LNCaP clone FGC (cell line): ENCODE measurements at regions not wholly inside any gene's neighbourhood (a gene's known extent, or its start where the extent isn't known, plus 50 kb on each side); places are given as distances from the start of the nearest gene placed in this dataset.

ENCODE experiments used
- DNase-seq: peaks from one replicate; pipeline ENCODE4 v3.0.0-alpha.2; 2011; ENCODE audit warnings: low read depth
- H3K4me3 ChIP-seq: 2 replicates; pipeline ENCODE4 v1.5.1; 2011; ENCODE audit warnings: mild to moderate bottlenecking, low read depth, low read length, control low read depth
- TF ChIP-seq, protein P1 (sequence below): IDR thresholded peaks from 2 replicates; pipeline ENCODE4 v1.5.1; 2012; ENCODE audit warnings: mild to moderate bottlenecking; ENCODE audit not compliant: control insufficient read depth, insufficient read depth; ENCODE audit errors: extremely low read depth

DNA sequence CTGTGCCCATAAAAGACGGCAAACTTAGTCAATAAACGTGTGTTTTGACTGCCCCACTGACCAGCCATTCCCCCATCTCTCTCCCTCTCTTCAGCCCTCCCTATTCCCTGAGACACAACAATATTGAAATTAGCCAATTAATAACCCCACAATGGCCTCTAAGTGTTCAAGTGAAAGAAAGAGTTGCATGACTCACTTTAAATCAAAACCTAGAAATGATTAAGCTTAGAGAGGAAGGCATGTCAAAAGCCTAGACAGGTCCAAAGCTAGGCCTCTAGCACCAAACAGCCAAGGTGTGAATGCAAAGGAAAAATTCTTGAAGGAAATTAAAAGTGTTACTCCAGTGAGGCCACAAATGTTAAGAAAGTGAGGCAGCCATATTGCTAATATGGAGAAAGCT lies 261.6 kb upstream of the TBX18 start:
- H3K4me3 ChIP-seq: no peak overlapping the region
- no peak for DNase-seq
- TF ChIP-seq, protein P1, sequence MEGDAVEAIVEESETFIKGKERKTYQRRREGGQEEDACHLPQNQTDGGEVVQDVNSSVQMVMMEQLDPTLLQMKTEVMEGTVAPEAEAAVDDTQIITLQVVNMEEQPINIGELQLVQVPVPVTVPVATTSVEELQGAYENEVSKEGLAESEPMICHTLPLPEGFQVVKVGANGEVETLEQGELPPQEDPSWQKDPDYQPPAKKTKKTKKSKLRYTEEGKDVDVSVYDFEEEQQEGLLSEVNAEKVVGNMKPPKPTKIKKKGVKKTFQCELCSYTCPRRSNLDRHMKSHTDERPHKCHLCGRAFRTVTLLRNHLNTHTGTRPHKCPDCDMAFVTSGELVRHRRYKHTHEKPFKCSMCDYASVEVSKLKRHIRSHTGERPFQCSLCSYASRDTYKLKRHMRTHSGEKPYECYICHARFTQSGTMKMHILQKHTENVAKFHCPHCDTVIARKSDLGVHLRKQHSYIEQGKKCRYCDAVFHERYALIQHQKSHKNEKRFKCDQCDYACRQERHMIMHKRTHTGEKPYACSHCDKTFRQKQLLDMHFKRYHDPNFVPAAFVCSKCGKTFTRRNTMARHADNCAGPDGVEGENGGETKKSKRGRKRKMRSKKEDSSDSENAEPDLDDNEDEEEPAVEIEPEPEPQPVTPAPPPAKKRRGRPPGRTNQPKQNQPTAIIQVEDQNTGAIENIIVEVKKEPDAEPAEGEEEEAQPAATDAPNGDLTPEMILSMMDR: no peak

GRCh38 chr6:85023721-85024120 lies 259.3 kb upstream of the TBX18 start:
- TF ChIP-seq, protein P1: no peak
- no peak overlapping the region for H3K4me3 ChIP-seq
- no peak for DNase-seq

- H3K4me3 ChIP-seq: no peak overlapping the region
- DNase-seq: no peak
- TF ChIP-seq, protein P1: no peak
Measured at GRCh38 chr6:85017352-85017751, 253.0 kb upstream of the TBX18 start.

GRCh38 chr6:85016726-85017125 lies 252.3 kb upstream of the TBX18 start:
- DNase-seq: no peak
- H3K4me3 ChIP-seq: no peak overlapping the region
- TF ChIP-seq, protein P1: no peak

- H3K4me3 ChIP-seq: no peak overlapping the region
- DNase-seq: peak; percentile 22
- TF ChIP-seq, protein P1: peak; percentile 79
Measured at GRCh38 chr6:85015396-85015990, 251.1 kb upstream of the TBX18 start.

DNA sequence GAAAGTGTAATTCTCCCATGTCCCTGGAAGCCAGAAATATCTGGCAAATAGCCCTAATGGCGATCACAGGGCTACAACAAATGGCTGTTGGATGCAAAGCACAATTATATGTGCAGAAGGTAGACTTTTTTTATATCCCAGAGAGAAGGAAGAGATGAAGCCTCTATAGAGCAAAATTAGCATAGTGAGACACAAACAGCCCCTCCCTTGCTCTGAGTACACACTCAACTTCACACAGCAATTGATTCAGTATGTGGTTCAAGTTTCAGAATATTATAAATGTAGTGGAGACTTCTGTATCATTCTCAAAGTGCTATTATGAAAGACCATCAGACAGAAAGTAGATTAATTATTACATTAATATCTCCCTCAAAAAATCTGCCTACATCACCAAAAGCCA lies 246.5 kb upstream of the TBX18 start:
- TF ChIP-seq, protein P1: no peak
- no peak overlapping the region for H3K4me3 ChIP-seq
- no peak for DNase-seq

DNA sequence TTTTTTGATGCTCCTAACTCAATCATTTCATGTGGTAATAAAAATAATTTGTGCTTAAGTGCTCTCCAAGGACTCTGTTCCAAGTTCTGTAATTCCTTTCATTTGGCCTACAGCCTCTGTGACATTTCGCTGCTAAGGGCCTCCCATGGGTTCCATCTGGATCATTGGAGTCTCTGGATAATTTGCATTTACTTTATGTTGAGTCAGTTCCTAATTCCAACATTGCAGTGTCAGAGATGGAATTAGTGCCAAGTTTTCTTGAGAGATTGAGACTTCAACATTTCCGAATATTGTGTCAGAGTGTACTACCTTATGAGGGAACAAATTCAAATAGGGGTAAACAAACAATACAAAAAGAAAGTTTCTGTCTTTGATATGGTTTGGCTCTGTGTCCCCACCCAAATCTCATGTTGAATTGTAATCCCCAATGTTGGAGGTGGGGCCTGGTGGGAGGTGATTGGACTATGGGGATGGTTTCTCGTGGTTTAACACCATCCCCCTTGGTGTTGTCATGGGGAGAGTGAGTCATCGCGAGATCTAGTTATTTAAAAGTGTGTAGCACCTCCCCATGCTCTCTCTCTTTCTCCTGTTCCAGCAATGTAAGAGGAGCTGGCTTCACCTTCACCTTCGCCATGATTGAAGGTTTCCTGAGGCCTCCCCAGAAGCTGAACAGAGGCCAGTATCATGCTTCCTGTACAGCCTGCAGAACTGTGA lies 244.1 kb upstream of the TBX18 start:
- no peak overlapping the region for H3K4me3 ChIP-seq
- TF ChIP-seq, protein P1: no peak
- no peak for DNase-seq
